GM19463 (cell line): ENCODE measurements at regions not wholly inside any gene's neighbourhood (a gene's known extent, or its start where the extent isn't known, plus 50 kb on each side); places are given as distances from the start of the nearest gene placed in this dataset.

Source experiments
- ATAC-seq: cut with Tn5 transposase; IDR thresholded peaks from one replicate; pipeline ENCODE4 v1.9.1; 2021; ENCODE audit warnings: mild to moderate bottlenecking, moderate library complexity; ENCODE audit not compliant: unreplicated experiment

GRCh38 chr21:38988509-38989378 lies 183.0 kb downstream of the ETS2 start:
- ATAC-seq = no peak

- no peak for ATAC-seq
These were observed 182.1 kb downstream of the ETS2 start for GRCh38 chr21:38987633-38988508.

- no peak for ATAC-seq
These were observed 181.3 kb downstream of the ETS2 start for GRCh38 chr21:38986806-38987632.

DNA sequence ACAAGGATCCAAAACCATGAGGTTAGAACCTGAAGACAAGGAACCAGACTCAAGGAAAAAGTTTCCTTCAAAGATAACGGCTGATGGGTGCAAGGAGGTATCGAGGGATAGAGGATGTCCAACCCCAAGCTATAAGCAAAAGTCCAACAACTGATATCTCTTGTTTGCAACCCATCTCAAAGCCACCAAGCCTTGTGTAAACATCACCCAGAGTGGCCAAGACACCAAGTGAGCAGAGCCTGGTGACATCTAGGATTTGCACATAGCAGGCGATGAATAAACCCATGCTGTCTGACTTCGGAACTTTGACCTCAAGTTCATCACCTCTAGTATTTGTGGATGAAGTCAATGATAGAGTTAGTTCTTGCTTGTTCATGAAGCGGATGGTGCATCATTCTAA lies 180.7 kb downstream of the ETS2 start:
- ATAC-seq = no peak

DNA sequence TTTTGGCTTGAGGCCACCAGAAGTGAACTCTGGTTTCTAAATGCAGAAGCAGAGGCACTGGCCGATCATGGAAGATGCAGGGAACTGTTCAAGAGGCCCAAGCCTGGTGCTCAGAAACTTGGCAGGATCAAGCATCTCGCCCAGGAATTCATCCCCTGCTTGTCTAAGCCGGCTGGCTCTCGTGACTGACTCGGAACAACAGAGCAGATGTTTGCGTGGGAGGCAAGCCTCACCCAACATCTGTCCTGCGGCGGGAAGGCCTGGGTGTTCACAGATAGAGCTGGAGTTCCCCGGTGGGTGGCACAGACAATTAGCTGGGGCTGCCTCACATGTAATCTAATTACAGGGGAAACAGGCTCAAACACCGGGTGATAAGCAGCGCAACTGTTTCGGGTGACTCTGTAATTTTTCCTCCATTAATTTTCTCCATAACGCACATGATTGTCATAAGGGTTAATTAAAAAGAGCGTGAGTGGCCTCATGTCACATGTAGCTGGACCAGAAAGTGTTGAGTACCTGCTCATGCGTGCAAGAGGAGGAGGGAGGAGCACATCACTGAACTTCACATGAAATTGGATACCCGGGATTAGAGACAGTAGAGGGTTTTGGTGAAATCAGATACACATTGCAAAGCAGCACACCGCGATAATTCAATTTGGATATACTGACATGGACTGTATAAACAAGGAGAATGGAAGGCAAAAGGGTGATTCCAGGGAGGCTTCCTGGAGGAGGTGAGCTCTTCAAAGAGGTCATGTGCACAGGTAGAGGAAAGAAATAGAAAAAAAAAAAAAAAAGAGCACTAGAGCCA lies 180.0 kb downstream of the ETS2 start:
- ATAC-seq = peak; percentile 90

GRCh38 chr21:38984982-38985567 lies 179.3 kb downstream of the ETS2 start:
- no peak for ATAC-seq

GRCh38 chr21:38984568-38984967 lies 178.8 kb downstream of the ETS2 start:
- no peak for ATAC-seq

GRCh38 chr21:38983560-38983959 lies 177.8 kb downstream of the ETS2 start:
- ATAC-seq = no peak

GRCh38 chr21:38982804-38983203 lies 177.1 kb downstream of the ETS2 start:
- ATAC-seq = no peak

DNA sequence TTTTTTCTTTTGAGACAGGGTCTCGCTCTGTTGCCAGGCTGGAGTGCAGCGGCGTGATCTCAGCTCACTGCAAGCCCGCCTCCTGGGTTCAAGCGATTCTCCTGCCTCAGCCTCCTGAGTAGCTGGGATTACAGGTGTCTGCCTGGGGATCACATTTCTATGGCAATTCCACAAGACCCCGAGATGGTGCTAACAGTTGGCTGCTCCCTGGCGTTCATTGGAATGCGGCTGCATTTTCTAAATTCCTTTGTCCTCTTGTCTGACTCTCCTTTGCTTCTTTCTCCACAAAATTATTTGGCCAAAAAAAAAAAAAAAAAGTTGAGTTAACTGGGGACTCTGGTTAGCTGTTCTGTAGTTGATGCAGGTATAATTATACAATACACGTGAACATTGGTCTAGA lies 176.4 kb downstream of the ETS2 start:
- ATAC-seq = no peak

DNA sequence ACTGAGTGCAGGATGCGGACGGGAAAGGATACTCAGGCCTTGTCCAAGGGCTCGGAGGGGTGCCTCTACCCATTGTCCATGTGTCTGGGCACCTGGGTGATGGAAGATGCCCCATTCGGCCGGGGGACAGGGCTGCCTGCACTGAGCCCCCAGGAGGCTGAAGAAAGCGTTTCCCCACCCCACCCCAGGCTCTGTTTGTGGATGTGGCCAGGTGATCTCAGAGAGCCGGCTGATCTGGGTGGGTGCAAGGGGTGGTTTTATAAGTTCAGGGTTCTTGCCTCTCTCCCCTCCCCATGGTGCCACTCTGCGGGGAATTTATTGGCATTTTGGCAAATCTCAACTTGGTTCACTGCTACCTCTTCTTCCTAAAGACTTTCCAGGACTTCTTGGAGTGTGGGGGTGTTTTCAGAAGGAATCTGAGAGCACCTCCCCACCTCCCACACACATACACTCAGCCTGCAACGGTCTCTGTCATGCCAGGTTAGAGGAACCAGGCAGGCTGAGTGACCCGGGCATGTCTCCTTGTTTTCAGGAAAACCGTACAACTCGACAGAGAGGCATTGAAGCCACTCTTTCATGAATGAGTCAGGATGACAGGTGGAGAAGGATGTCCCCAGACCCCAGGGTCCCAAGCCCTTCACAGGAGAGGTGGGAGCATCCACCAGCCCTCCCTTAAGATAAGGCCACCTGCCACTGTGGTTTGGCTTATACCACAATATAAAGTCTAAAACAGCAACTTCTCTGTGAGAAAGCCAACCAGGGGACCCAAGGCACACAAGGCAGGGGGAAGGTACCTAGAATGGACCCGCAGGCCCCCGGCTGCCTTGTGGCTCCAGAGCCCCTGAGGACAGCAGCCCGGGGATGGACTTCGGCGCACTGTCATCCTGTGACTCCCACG lies 174.9 kb downstream of the ETS2 start:
- ATAC-seq = no peak

- no peak for ATAC-seq
These were observed 173.8 kb downstream of the ETS2 start for GRCh38 chr21:38979271-38980121.

GRCh38 chr21:38976900-38977299 lies 171.2 kb downstream of the ETS2 start:
- no peak for ATAC-seq

GRCh38 chr21:38973552-38973951 lies 167.8 kb downstream of the ETS2 start:
- ATAC-seq = no peak

- ATAC-seq = no peak
These were observed 166.3 kb downstream of the ETS2 start for GRCh38 chr21:38972078-38972477.

DNA sequence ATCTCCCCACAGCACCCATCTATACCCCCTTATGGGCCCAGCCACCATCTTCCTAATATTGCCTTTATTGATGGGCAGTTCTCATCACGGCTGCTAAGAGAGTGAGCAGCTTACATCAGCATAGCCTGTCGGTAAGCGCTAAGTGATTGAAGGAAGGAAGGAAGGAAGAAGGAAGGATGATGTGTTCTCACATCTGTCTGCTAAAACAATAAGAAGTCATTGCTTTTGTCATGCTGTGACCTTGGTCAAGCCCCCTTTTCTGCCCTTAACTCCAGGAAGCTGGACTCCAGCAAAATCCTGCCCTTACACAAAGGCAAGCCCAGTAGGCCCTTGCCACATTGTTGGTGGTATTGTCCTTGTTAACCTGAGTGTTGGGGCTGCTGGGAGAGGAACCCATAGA lies 165.0 kb downstream of the ETS2 start:
- ATAC-seq = no peak

DNA sequence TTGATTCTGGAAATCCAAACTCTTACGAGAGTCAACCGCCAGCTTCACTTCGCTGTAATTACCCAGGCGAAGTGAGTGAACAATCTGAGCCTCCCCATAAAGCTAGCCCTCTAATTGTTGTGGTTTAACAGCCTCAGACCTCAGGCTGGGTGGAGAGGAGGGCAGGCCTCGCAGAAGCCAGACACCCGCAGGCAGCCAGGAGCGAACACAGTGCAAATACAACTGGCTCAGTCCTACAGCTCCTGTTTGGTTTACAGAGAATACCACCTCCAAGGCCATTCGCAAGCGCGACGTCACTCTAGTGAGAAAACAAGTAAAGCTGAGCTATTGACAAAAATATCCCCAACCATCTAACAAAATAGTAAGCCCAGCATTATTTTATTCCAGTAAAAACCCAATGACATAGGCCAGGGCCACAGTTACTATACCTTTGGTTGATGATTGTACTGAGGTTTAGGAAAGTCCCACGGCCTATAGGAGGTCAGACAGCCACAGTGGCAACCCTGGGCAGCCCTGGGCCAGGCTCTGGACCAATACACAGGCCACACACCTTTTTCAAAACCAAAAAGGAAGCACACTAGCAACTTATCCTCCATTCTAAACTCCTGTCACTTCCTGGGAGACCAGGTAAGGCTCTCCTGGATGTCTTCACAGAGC lies 163.3 kb downstream of the ETS2 start:
- no peak for ATAC-seq
